DND-41 (cell line): ENCODE measurements at regions not wholly inside any gene's neighbourhood (a gene's known extent, or its start where the extent isn't known, plus 50 kb on each side); places are given as distances from the start of the nearest gene placed in this dataset.

Source experiments
- ATAC-seq: fragments of 200-7000 bp; cut with Tn5 transposase; 3 replicates; pipeline ENCODE4 v1.9.1; 2021; ENCODE audit warnings: low read depth; ENCODE audit not compliant: insufficient read depth
- DNase-seq: peaks from one replicate; pipeline ENCODE4 v3.0.0-alpha.2; 2020
- H2AFZ ChIP-seq: 2 replicates; pipeline ENCODE4 v1.6.0; 2012; ENCODE audit warnings: low read depth, low read length
- H3K27ac ChIP-seq: 2 replicates; pipeline ENCODE4 v1.5.1; 2012; ENCODE audit warnings: low read length, inconsistent platforms
- H3K27me3 ChIP-seq: fragments of 200-600 bp; sonication (generic); 2 replicates; pipeline ENCODE4 v1.6.0; 2012; ENCODE audit warnings: low read length, mild to moderate bottlenecking, inconsistent platforms; ENCODE audit not compliant: insufficient read depth, poor library complexity
- H3K36me3 ChIP-seq: 2 replicates; pipeline ENCODE4 v1.5.1; 2012; ENCODE audit warnings: low read length, inconsistent platforms; ENCODE audit not compliant: insufficient read depth
- H3K4me1 ChIP-seq: 2 replicates; pipeline ENCODE4 v1.5.1; 2012; ENCODE audit warnings: mild to moderate bottlenecking, low read length; ENCODE audit not compliant: insufficient read depth
- H3K4me2 ChIP-seq: 2 replicates; pipeline ENCODE4 v1.6.0; 2012; ENCODE audit warnings: mild to moderate bottlenecking, moderate library complexity, low read length, inconsistent platforms; ENCODE audit not compliant: insufficient read depth
- H3K4me3 ChIP-seq, 2 experiments: fragments of 200-600 bp in 1 of 2; shearing (Covaris generic) in 1 of 2; 2 replicates each; pipeline ENCODE4 v1.5.1; 2012 to 2016; ENCODE audit warnings: inconsistent platforms in 2 of 2, low read length in 2 of 2, mild to moderate bottlenecking in 2 of 2, low read depth in 1 of 2, moderate library complexity in 1 of 2
- H3K79me2 ChIP-seq: 2 replicates; pipeline ENCODE4 v1.6.0; 2012; ENCODE audit warnings: low read length, inconsistent platforms; ENCODE audit not compliant: insufficient read depth
- H3K9ac ChIP-seq: 2 replicates; pipeline ENCODE4 v1.6.0; 2012; ENCODE audit warnings: low read depth, mild to moderate bottlenecking, inconsistent platforms, low read length, moderate library complexity
- H3K9me3 ChIP-seq: 2 replicates; pipeline ENCODE4 v1.5.1; 2012; ENCODE audit warnings: low read length, moderate library complexity, mild to moderate bottlenecking, inconsistent platforms; ENCODE audit not compliant: insufficient read depth, severe bottlenecking
- H4K20me1 ChIP-seq: 2 replicates; pipeline ENCODE4 v1.6.0; 2012; ENCODE audit warnings: low read length; ENCODE audit not compliant: insufficient read depth
- EZH2 ChIP-seq: IDR thresholded peaks from 3 replicates; pipeline ENCODE4 v1.6.1; 2012; ENCODE audit warnings: borderline replicate concordance, low read depth, mild to moderate bottlenecking, moderate library complexity, low read length, inconsistent platforms; ENCODE audit not compliant: severe bottlenecking
- TF ChIP-seq, protein P1 (sequence below): IDR thresholded peaks from 2 replicates; pipeline ENCODE4 v1.5.1; 2012; ENCODE audit warnings: borderline replicate concordance, low read length, moderate library complexity, mild to moderate bottlenecking; ENCODE audit not compliant: poor library complexity, severe bottlenecking; ENCODE audit errors: extremely low read depth

DNA sequence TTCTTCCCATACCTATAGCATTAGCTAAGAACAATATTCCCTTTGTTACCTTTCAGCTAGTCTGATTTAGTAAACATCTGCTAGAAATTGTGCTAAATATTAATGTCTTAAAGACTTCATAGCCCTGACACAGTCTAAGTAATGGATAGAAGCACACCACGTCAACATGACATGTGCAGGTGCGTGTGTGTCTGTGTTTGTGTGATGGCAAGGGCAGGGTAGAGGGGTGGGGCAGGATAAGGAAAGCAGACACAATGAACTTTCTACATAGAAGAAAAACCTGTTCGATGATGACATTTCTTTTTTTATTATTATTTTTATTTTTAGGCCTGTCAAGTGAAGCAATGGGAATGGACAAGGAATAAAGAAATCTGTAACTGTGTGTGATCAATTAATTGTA lies 223.3 kb downstream of the NOL4 start:
- H3K9ac ChIP-seq: no peak overlapping the region
- H3K4me2 ChIP-seq: no peak overlapping the region
- no peak for DNase-seq
- no peaks in the 10 kb centered on the region for H3K79me2 ChIP-seq
- ATAC-seq: no peak
- no peak overlapping the region for H2AFZ ChIP-seq
- H3K27me3 ChIP-seq: no peaks in the 10 kb centered on the region
- no peaks in the 10 kb centered on the region for H3K36me3 ChIP-seq
- H3K4me1 ChIP-seq: no peaks in the 10 kb centered on the region
- TF ChIP-seq EZH2: no peak
- TF ChIP-seq, protein P1, sequence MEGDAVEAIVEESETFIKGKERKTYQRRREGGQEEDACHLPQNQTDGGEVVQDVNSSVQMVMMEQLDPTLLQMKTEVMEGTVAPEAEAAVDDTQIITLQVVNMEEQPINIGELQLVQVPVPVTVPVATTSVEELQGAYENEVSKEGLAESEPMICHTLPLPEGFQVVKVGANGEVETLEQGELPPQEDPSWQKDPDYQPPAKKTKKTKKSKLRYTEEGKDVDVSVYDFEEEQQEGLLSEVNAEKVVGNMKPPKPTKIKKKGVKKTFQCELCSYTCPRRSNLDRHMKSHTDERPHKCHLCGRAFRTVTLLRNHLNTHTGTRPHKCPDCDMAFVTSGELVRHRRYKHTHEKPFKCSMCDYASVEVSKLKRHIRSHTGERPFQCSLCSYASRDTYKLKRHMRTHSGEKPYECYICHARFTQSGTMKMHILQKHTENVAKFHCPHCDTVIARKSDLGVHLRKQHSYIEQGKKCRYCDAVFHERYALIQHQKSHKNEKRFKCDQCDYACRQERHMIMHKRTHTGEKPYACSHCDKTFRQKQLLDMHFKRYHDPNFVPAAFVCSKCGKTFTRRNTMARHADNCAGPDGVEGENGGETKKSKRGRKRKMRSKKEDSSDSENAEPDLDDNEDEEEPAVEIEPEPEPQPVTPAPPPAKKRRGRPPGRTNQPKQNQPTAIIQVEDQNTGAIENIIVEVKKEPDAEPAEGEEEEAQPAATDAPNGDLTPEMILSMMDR: no peak
- no peak overlapping the region for H3K27ac ChIP-seq
- no peak overlapping the region for H3K4me3 ChIP-seq
- H4K20me1 ChIP-seq: no peaks in the 10 kb centered on the region
- H3K9me3 ChIP-seq: no peaks in the 10 kb centered on the region

DNA sequence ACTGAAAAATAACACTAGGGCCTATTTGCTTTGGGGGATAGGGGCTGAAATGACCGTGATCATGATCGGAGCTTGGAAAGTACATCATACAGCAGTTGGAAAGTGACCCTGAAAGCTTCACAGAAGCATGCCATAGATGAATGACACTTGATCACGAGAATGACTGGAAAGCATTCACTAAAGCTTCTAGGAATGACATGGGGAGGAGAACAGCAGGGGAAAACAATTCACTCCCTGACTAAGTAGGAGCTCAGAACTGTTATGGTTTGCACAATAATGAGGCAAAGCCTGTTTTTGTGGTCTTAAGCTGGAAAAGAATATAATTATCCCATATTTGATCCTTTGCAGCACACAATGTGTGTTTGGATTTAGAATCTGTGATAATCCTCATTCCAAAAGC lies 237.5 kb downstream of the NOL4 start:
- Histone ChIP-seq H3K36me3 (no peaks in the 10 kb centered on the region), H3K27me3 (no peaks in the 10 kb centered on the region), H4K20me1 (no peaks in the 10 kb centered on the region), H3K79me2 (no peaks in the 10 kb centered on the region), H3K27ac (no peak overlapping the region), H3K4me2 (no peak overlapping the region), H3K4me3 (no peak overlapping the region), H3K9me3 (no peaks in the 10 kb centered on the region), H3K9ac (no peak overlapping the region), H2AFZ (no peak overlapping the region), H3K4me1 (no peaks in the 10 kb centered on the region)
- no peak for ATAC-seq
- DNase-seq: no peak
- TF ChIP-seq, protein P1: no peak
- no peak for TF ChIP-seq EZH2

DNA sequence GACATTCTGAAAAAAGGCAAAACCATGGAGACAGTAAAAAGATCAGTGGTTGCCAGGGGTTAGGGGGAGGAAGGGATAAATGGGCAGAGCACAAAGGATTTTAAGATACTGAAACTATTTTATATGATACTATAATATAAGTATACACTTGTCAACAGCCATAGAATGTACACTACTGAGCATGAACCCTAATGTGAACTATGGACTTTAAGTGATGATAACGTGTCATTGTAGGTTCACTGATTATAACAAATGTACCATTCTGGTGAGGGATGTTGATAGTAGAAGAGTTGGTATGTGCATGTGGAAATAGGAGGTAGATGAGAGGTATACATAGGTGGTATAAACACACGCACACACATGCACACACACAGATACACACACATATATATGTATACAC lies 241.6 kb downstream of the NOL4 start:
- Histone ChIP-seq H3K27ac (no peak overlapping the region), H3K9me3 (no peaks in the 10 kb centered on the region), H4K20me1 (no peaks in the 10 kb centered on the region), H3K4me3 (no peak overlapping the region), H3K79me2 (no peaks in the 10 kb centered on the region), H3K4me2 (no peak overlapping the region), H2AFZ (no peak overlapping the region), H3K36me3 (no peaks in the 10 kb centered on the region), H3K9ac (no peak overlapping the region), H3K4me1 (no peaks in the 10 kb centered on the region), H3K27me3 (no peaks in the 10 kb centered on the region)
- DNase-seq (no peak), ATAC-seq (no peak)
- TF ChIP-seq, protein P1: no peak
- TF ChIP-seq EZH2: no peak

DNA sequence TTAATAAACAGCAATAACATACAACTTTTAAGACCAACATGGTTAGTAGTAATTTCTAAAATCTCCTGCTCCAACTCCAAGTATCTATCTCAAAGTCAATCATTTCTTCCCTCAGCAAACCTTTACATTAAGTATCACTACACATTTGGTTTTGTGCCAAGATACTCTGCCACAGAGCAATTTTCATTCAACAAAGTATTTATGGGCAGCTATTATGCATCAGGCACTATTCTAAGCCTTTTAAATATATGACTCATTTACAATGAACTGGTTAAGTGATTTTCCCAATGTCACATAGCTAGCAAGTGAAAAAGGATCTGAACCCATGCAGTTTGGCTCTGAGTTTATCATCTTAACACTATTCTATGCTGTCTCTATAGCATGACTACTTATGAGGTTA lies 264.3 kb downstream of the NOL4 start:
- no peak for TF ChIP-seq EZH2
- TF ChIP-seq, protein P1: no peak
- DNase-seq (no peak), ATAC-seq (no peak)
- Histone ChIP-seq H3K79me2 (no peaks in the 10 kb centered on the region), H3K4me3 (no peak overlapping the region), H3K9me3 (no peaks in the 10 kb centered on the region), H3K27ac (no peak overlapping the region), H2AFZ (no peak overlapping the region), H3K4me1 (no peaks in the 10 kb centered on the region), H3K27me3 (no peaks in the 10 kb centered on the region), H3K36me3 (no peaks in the 10 kb centered on the region), H4K20me1 (no peaks in the 10 kb centered on the region), H3K9ac (no peak overlapping the region), H3K4me2 (no peak overlapping the region)
